DND-41 (cell line): ENCODE measurements at regions not wholly inside any gene's neighbourhood (a gene's known extent, or its start where the extent isn't known, plus 50 kb on each side); places are given as distances from the start of the nearest gene placed in this dataset.

Experiments used
- ATAC-seq: fragments of 200-7000 bp; cut with Tn5 transposase; 3 replicates; pipeline ENCODE4 v1.9.1; 2021; ENCODE audit warnings: low read depth; ENCODE audit not compliant: insufficient read depth
- DNase-seq: peaks from one replicate; pipeline ENCODE4 v3.0.0-alpha.2; 2020
- H2AFZ ChIP-seq: 2 replicates; pipeline ENCODE4 v1.6.0; 2012; ENCODE audit warnings: low read depth, low read length
- H3K27ac ChIP-seq: 2 replicates; pipeline ENCODE4 v1.5.1; 2012; ENCODE audit warnings: low read length, inconsistent platforms
- H3K27me3 ChIP-seq: fragments of 200-600 bp; sonication (generic); 2 replicates; pipeline ENCODE4 v1.6.0; 2012; ENCODE audit warnings: low read length, mild to moderate bottlenecking, inconsistent platforms; ENCODE audit not compliant: insufficient read depth, poor library complexity
- H3K36me3 ChIP-seq: 2 replicates; pipeline ENCODE4 v1.5.1; 2012; ENCODE audit warnings: low read length, inconsistent platforms; ENCODE audit not compliant: insufficient read depth
- H3K4me1 ChIP-seq: 2 replicates; pipeline ENCODE4 v1.5.1; 2012; ENCODE audit warnings: mild to moderate bottlenecking, low read length; ENCODE audit not compliant: insufficient read depth
- H3K4me2 ChIP-seq: 2 replicates; pipeline ENCODE4 v1.6.0; 2012; ENCODE audit warnings: mild to moderate bottlenecking, moderate library complexity, low read length, inconsistent platforms; ENCODE audit not compliant: insufficient read depth
- H3K4me3 ChIP-seq, 2 experiments: fragments of 200-600 bp in 1 of 2; shearing (Covaris generic) in 1 of 2; 2 replicates each; pipeline ENCODE4 v1.5.1; 2012 to 2016; ENCODE audit warnings: inconsistent platforms in 2 of 2, low read length in 2 of 2, mild to moderate bottlenecking in 2 of 2, low read depth in 1 of 2, moderate library complexity in 1 of 2
- H3K79me2 ChIP-seq: 2 replicates; pipeline ENCODE4 v1.6.0; 2012; ENCODE audit warnings: low read length, inconsistent platforms; ENCODE audit not compliant: insufficient read depth
- H3K9ac ChIP-seq: 2 replicates; pipeline ENCODE4 v1.6.0; 2012; ENCODE audit warnings: low read depth, mild to moderate bottlenecking, inconsistent platforms, low read length, moderate library complexity
- H3K9me3 ChIP-seq: 2 replicates; pipeline ENCODE4 v1.5.1; 2012; ENCODE audit warnings: low read length, moderate library complexity, mild to moderate bottlenecking, inconsistent platforms; ENCODE audit not compliant: insufficient read depth, severe bottlenecking
- H4K20me1 ChIP-seq: 2 replicates; pipeline ENCODE4 v1.6.0; 2012; ENCODE audit warnings: low read length; ENCODE audit not compliant: insufficient read depth
- CTCF ChIP-seq: IDR thresholded peaks from 2 replicates; pipeline ENCODE4 v1.5.1; 2012; ENCODE audit warnings: borderline replicate concordance, low read length, moderate library complexity, mild to moderate bottlenecking; ENCODE audit not compliant: poor library complexity, severe bottlenecking; ENCODE audit errors: extremely low read depth
- EZH2 ChIP-seq: IDR thresholded peaks from 3 replicates; pipeline ENCODE4 v1.6.1; 2012; ENCODE audit warnings: borderline replicate concordance, low read depth, mild to moderate bottlenecking, moderate library complexity, low read length, inconsistent platforms; ENCODE audit not compliant: severe bottlenecking

GRCh38 chr3:148605521-148605920 lies 92.2 kb upstream of the AGTR1 start:
- H3K27ac ChIP-seq: no peak overlapping the region
- no peak overlapping the region for H3K4me3 ChIP-seq
- H3K4me2 ChIP-seq: no peak overlapping the region
- no peaks in the 10 kb centered on the region for H3K36me3 ChIP-seq
- H3K4me1 ChIP-seq: no peaks in the 10 kb centered on the region
- no peaks in the 10 kb centered on the region for H3K9me3 ChIP-seq
- H2AFZ ChIP-seq: no peak overlapping the region
- H3K27me3 ChIP-seq: no peaks in the 10 kb centered on the region
- no peak overlapping the region for H3K9ac ChIP-seq
- DNase-seq: no peak
- H3K79me2 ChIP-seq: no peaks in the 10 kb centered on the region
- TF ChIP-seq CTCF (no peak), EZH2 (no peak)
- no peak for ATAC-seq
- no peaks in the 10 kb centered on the region for H4K20me1 ChIP-seq

- Histone ChIP-seq H4K20me1 (no peaks in the 10 kb centered on the region), H3K79me2 (no peaks in the 10 kb centered on the region), H2AFZ (no peak overlapping the region), H3K4me3 (no peak overlapping the region), H3K9me3 (no peaks in the 10 kb centered on the region), H3K4me1 (no peaks in the 10 kb centered on the region), H3K9ac (no peak overlapping the region), H3K27me3 (no peaks in the 10 kb centered on the region), H3K4me2 (no peak overlapping the region), H3K36me3 (no peaks in the 10 kb centered on the region), H3K27ac (no peak overlapping the region)
- TF ChIP-seq CTCF (no peak), EZH2 (no peak)
- DNase-seq (no peak), ATAC-seq (no peak)
Observed at GRCh38 chr3:148606979-148607378, 90.7 kb upstream of the AGTR1 start.

GRCh38 chr3:148607491-148607890 lies 90.2 kb upstream of the AGTR1 start:
- no peak overlapping the region for H3K27ac ChIP-seq
- no peak overlapping the region for H3K9ac ChIP-seq
- H3K4me2 ChIP-seq: no peak overlapping the region
- no peaks in the 10 kb centered on the region for H3K4me1 ChIP-seq
- TF ChIP-seq CTCF (no peak), EZH2 (no peak)
- no peaks in the 10 kb centered on the region for H4K20me1 ChIP-seq
- H3K79me2 ChIP-seq: no peaks in the 10 kb centered on the region
- H2AFZ ChIP-seq: no peak overlapping the region
- no peak for DNase-seq
- H3K27me3 ChIP-seq: no peaks in the 10 kb centered on the region
- ATAC-seq: no peak
- no peak overlapping the region for H3K4me3 ChIP-seq
- no peaks in the 10 kb centered on the region for H3K9me3 ChIP-seq
- no peaks in the 10 kb centered on the region for H3K36me3 ChIP-seq

- Histone ChIP-seq H3K4me1 (no peaks in the 10 kb centered on the region), H3K9ac (no peak overlapping the region), H3K27ac (no peak overlapping the region), H3K9me3 (no peaks in the 10 kb centered on the region), H2AFZ (no peak overlapping the region), H3K27me3 (no peaks in the 10 kb centered on the region), H3K4me2 (no peak overlapping the region), H4K20me1 (no peaks in the 10 kb centered on the region), H3K36me3 (no peaks in the 10 kb centered on the region), H3K79me2 (no peaks in the 10 kb centered on the region), H3K4me3 (no peak overlapping the region)
- no peak for ATAC-seq
- no peak for TF ChIP-seq CTCF
- TF ChIP-seq EZH2: no peak
- DNase-seq: no peak
Observed at GRCh38 chr3:148612278-148612677, 85.4 kb upstream of the AGTR1 start.
